ENCODE measurements at regions not wholly inside any gene's neighbourhood (a gene's known extent, or its start where the extent isn't known, plus 50 kb on each side); places are given as distances from the start of the nearest gene placed in this dataset.

DNA sequence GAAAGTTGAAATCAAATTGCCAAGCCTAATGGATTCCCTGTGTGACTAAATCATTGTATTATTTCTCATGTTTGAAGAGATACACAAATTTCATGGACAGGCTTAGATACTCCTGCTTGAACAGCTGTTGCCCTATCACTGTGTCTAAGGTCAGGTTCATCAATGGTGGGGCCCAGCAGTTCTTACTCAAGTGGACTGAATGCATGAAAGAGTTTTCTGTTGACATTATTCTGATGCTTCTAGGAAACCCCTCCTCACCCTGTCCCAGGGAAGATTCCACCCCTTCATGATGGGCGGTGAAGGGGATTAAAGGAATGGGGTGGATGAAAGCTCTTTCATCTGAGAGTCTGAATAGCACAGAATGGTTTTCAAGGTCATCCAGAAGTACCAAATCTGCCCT lies 148.8 kb downstream of the INO80D start:
- no peak for DNase-seq (ENCODE audit: low read depth)

DNA sequence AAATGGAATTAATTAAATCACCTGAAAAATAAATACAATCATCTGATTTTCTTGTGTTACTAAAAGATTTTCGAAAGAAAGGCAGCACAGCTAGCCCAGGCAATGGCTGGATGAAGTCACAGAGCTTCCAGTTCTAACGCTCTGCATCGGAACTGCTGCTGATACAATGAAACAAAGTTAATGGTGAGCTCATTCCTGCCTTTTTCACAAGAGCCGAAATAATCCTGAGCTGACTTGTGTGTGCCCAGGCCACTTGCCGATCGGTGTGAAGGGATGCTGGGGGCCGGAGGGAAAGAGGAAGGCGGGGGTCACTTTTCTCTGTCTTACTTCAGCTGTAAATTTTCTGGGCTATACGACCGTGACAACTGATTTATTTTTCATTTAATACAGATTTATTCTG lies 149.5 kb downstream of the INO80D start:
- DNase-seq (ENCODE audit: low read depth), result no peak

DNA sequence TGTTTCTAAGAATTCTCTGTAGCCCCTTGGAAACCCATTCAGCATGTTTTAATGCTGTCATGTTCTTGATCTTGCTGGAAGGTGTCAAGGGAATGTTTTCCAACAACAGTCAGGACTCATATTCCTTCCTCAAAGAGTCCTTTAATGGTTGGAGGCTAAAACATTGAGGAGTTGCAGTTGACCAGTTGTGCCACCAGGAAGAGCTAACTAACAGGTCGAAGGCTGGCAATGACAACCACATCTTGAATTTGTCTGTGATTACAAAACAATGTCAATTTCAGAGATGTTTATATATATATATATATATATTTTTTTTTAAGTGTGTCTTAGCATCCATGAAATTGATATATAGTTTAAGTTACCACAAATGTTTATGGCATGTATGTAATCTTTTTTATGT lies 151.5 kb downstream of the INO80D start:
- DNase-seq (ENCODE audit: low read depth), result peak; percentile 10

- DNase-seq (ENCODE audit: low read depth), result no peak
Measured at GRCh38 chr2:205932861-205933260, 153.1 kb downstream of the INO80D start.

DNA sequence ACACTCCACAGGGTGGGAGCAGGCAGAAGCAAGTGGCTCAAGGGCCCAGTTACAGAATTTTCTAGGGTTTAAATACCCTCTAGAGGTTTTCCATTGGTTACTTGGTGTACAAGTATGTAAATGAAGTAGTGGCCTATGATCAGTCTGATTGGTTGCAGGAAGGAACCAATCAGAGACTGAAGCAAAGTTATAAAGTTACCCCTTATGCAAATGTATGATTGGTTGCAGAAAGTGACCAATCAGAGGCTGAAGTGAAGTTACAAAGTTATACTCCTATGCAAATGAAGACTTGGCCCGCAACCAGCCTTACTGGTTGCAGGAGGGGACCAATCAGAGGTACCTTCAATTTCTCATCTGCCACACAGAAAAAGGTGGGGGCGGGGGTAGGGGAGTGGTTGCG lies 154.6 kb downstream of the INO80D start:
- DNase-seq (ENCODE audit: low read depth), result peak; percentile 6

- peak; percentile 66 for DNase-seq (ENCODE audit: low read depth)
Measured at GRCh38 chr2:205930209-205930608, 155.8 kb downstream of the INO80D start.

- no peak for DNase-seq (ENCODE audit: low read depth)
Measured at GRCh38 chr2:205929246-205929942, 156.6 kb downstream of the INO80D start.

DNA sequence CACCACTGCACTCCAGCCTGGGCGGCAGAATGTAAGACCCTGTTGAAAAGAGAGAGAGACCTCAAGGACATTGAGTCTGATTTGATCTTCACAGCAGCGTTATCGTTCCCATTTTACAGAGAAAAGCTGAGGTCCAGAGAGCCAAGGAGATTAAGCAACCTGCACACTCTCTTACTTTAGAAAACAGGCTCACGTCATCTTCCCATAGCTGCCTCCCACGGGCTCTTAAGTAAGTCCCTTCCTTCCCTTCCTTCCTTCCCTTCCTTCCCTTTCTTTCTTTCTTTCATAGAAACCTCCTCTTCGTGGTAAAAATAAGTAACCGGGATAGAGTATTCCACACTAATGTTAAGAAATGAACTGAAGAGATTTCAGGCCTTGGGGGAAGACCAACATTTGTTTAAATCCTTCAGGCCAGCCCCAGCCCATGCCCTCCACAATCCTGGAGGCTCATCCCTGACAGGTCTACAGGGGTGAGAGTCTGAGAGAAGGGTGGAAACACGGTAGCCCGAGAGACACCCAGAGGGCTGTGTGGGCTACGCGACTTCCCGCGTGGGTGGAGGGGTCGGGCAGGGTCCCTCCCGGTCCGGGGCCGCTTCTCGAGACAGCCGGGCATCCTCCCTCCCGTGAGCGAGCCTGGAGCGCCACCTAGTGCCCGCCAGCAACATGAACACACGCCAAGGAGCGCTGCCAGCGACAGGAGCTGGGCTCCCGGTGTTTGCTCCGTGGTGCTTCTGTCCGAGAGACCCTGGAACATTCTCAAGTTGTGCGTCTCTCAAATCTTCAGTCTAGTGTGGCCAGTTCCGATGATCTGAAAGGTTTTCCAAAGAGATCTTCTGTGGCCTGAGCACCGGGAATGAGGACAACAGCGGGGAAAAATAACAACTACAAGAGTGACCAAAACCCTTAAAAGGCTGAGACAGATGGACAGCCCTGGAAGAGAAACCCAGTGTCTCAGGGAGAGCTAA lies 160.3 kb downstream of the INO80D start:
- peak; percentile 80 for DNase-seq (ENCODE audit: low read depth)

DNA sequence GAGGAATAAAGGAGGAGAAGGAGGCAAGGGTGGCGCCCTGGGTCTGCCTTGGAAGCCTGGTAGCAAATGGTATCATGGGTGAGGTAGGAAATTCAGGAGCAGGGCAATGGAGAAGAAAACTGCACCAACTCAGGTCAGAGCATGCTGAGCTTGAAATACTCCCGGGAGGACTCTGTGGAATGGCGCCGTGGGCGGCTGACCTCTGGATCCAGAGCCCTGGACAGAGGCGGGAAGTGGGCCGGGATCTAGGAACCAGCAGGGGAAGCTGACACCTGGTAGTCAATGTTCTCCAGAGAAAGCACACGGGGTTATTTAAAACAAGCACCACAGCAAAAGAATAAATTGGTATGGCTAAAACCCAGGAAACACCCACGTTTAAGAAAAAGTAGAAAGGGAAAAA lies 161.3 kb downstream of the INO80D start:
- no peak for DNase-seq (ENCODE audit: low read depth)

GRCh38 chr2:205915130-205915524 lies 170.8 kb downstream of the INO80D start:
- DNase-seq (ENCODE audit: low read depth), result no peak

DNA sequence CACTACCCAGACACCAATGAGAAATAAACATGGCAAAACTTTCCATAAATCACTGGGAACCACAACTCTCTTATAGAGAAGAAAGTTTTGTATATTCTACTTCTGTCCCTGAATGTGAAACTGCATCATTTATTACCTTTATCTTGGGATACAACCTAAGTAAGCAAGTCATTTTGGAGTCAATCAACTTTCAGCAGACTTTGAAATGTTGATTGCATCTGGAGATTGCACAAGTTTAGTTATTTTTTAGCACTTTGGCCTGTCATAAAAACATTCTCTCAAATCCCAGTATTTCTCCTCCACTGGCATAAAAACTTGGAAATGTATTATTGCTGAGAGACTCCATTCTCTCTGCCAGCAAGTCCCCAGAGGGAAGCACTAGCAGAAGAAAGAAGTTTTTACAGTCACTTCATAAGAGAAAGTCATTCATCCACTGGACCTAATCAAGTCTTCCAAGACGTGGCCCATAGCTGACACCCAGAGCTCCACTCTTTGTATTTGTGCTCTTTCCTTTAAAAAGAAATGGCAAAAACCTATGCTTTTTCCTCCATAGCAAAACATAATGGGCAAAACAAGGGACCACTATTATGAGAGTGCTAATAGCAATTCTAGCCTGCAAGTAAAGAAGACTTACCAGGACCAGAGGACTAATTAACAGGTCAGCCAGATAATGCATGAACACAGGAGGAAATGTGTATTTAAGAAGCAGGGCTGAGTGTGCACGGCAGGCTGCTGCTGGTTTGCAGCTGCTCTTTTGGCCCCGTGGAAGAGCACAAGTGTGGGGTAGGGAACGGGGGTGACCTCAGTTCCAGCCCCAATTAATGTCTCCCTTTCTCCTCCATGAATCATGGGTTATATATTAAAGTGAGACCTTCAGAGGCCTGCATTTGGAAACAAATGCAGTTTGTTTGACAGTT lies 171.5 kb downstream of the INO80D start:
- no peak for DNase-seq (ENCODE audit: low read depth)

GRCh38 chr2:205913668-205914067 lies 172.3 kb downstream of the INO80D start:
- no peak for DNase-seq (ENCODE audit: low read depth)

DNA sequence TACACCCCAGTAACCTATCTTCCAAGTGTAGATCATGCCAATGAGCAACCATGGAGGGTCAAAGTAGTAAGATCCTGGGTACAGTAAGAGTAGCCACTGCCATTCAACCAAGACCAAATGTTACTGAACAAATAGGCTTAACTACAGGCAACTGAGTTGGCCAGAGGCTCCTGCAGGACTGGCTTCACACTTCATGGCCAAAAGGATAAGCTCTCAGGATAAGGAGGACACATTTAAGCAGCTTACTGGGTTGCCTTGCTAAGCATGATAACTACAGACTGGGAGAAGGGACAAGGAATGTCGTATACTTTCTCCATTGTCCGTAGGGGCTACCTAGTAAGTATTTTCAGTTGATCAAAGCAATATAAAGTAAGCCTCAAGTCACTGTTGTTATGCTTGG lies 174.7 kb downstream of the INO80D start:
- DNase-seq (ENCODE audit: low read depth), result no peak

GRCh38 chr2:205909184-205909572 lies 176.8 kb downstream of the INO80D start:
- no peak for DNase-seq (ENCODE audit: low read depth)

DNA sequence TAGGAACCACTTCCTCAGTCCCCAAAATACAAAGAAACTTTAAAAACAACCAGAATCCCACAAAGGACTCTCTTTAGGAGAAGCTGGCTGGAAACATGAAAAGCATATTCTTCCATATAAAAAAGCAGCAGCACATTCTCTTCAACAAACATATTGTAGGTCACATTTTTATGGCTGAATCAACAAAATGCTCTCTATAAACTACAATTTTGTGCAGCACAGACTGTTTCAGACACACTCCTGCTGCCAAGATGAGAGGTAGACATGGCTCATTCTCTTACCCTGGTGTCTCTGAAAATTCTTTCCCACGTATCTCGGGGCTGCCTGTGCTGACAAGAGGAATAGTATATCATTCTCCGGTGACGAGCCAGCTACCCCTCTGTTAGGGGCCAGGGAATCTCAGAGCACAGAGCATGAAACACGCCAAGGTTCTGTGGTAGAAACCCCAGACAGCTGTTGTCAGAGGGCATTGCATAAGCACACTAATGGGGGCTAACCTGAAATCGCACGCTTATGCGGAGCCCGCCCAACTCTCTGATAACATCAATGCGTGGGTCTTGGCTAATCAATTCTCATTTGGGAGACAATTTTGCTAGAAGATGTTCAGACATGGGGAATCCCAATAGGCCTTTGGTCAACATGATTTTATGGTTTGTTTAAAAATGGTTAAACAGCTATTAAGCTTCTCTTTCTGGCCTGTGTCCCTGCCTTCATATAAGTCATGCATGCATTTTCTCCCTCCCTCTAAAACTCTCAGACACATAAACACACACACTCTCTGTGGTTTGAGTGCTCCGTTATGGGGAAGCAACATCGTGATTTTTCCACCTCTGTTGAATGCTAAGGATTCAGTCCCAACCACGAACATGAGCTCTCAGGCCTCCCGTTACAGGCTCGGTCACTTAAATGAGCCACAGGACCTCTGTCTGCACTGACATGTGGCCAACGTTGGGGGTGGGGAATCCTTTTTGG lies 177.5 kb downstream of the INO80D start:
- peak; percentile 65 for DNase-seq (ENCODE audit: low read depth)

- no peak for DNase-seq (ENCODE audit: low read depth)
Measured at GRCh38 chr2:205906419-205906818, 179.6 kb downstream of the INO80D start.

DNA sequence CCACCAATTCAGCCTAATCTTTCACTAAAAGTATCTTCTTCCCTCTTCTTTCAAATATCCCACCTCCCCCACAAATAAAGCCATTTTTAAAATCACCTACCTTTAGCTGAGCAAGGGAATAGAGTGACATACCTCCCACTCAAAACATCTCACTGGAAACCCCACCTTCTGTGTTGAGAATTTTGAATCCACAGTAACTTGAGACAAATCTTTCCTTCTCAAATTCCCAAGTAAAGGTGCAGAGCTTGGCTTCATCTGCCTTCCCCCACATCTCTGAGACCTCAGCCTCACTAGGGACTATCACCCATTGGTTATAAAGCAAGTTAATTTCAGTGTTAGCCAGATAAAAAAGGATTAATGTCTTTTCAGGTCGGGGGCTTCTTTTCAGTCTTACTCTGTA lies 180.4 kb downstream of the INO80D start:
- no peak for DNase-seq (ENCODE audit: low read depth)

DNA sequence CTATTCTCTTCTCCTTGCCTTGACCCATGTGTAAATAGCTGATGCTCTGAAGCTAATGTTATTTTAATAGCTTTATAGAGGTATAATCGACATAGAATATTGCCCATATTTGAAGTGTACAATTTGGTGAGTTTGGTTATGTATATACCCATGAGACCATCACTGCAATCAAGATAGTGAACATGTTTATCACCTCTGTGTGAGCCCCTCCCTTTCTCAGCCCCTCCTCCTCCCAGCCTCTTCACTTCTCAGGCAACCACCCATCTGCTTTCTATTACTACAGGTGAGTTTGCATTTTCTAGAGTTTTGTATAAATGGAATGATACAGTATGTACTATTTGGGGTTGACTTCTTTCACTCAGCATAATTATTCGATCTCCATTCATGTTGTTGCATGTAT lies 181.1 kb downstream of the INO80D start:
- no peak for DNase-seq (ENCODE audit: low read depth)

DNA sequence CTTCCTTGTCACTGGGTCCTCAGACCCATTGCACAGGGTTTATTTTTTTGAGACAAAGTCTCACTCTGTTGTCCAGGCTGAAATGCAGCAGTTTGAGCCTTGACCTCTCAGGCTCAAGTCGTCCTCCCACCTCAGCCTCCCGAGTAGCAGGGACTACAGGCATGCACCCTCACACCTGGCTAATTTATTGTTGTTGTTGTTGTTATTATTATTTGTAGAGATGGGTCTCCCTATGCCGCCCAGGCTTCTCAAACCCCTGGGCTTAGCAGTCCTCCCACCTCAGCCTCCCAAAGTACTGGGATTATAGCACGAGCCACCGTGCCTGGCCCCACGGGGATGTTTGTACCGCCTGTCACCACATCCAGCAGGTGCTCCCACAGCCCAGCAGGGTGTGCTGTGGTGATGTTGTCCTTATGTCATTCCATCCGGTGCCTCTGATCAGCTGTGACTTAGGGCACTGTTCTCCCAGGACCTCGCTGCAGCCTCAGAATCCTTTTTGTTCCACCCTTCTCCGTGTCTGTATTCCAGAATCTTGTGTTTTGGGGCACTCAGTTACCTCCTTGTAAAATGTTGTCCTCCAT lies 182.3 kb downstream of the INO80D start:
- no peak for DNase-seq (ENCODE audit: low read depth)

- no peak for DNase-seq (ENCODE audit: low read depth)
Measured at GRCh38 chr2:205902900-205903237, 183.1 kb downstream of the INO80D start.
